Neural progenitor cell (in vitro differentiated cells): ENCODE measurements at regions not wholly inside any gene's neighbourhood (a gene's known extent, or its start where the extent isn't known, plus 50 kb on each side); places are given as distances from the start of the nearest gene placed in this dataset.
"Not testable (repeated sequence)": the region's sequence is repeated elsewhere in the genome, so short reads cannot be mapped to it uniquely, and the experiment has no call there.

Source experiments
- CTCF ChIP-seq: fragments of 200-600 bp; sonication (generic); IDR thresholded peaks from 2 replicates; pipeline ENCODE4 v1.5.1; 2017; ENCODE audit warnings: antibody characterized with exemption, mild to moderate bottlenecking
- EZH2 ChIP-seq: fragments of 200-600 bp; sonication (generic); IDR thresholded peaks from 2 replicates; pipeline ENCODE4 v1.6.1; 2017; ENCODE audit warnings: antibody characterized with exemption, mild to moderate bottlenecking, moderate library complexity

DNA sequence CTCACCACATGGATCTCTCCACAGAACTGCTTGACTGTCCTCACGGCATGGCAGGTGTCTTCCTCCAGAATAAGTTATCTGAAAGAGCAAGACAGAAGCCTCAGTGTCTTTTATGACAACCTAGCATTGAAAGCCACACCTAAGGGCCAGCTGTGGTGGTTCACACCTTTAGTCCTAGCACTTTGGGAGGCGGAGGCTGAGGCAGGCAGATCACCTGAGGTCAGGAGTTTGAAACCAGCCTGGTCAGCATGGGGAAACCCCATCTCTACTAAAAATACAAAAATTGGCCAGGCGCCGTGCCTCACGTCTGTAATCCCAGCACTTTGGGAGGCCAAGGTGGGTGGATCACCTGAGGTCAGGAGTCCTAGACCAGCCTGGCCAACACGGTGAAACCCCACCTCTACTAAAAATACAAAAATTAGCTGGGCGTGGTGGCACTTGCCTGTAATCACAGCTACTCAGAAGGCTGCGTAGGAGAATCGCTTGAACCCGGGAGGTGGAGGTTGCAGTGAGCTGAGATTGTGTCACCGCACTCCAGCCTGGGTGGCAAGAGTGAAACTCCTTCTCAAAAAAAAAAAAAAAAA lies 180.6 kb upstream of the HAAO start:
- TF ChIP-seq EZH2, CTCF: not testable (repeated sequence)
